Caco-2 (cell line): ENCODE measurements at regions not wholly inside any gene's neighbourhood (a gene's known extent, or its start where the extent isn't known, plus 50 kb on each side); places are given as distances from the start of the nearest gene placed in this dataset.

ENCODE experiments used
- BruUV-seq: library from RNA; stranded (reverse); fragments of 400-500 nt; replicated peaks from 2 replicates; lab custom pipeline; 2021; lab: Mats Ljungman, UMichigan
- CTCF ChIA-PET: fragments of 300-600 bp; sonication (Branson Sonifier 250); formaldehyde crosslinking; loops from one replicate; lab custom pipeline; 2022; ENCODE audit warnings: antibody characterized with exemption; lab: Charles Lee
- POLR2A ChIA-PET: fragments of 300-600 bp; sonication (Branson Sonifier 250); formaldehyde crosslinking; loops from one replicate; lab custom pipeline; 2022; ENCODE audit warnings: antibody characterized with exemption; lab: Charles Lee
- DNase-seq, 2 experiments: peaks; one replicate each; pipeline versions ENCODE4 v3.0.0 to v3.0.0-alpha.2; 2020 to 2022
- H3K27me3 ChIP-seq: replicated peaks from 2 replicates; pipeline ENCODE4 v1.6.0; 2011; ENCODE audit warnings: low read length; ENCODE audit not compliant: control insufficient read depth, insufficient read depth
- H3K36me3 ChIP-seq: 2 replicates; pipeline ENCODE4 v1.5.1; 2011; ENCODE audit warnings: low read length; ENCODE audit not compliant: control insufficient read depth, insufficient read depth
- H3K4me1 ChIP-seq: fragments of 250-450 bp; sonication (Bioruptor Pico); 2 replicates; pipeline ENCODE4 v1.5.1; 2020; ENCODE audit warnings: mild to moderate bottlenecking
- H3K4me3 ChIP-seq: 2 replicates; pipeline ENCODE4 v1.5.1; 2011; ENCODE audit warnings: low read depth, mild to moderate bottlenecking, control low read depth, low read length
- H3K9me3 ChIP-seq: fragments of 250-450 bp; sonication (Bioruptor Pico); 2 replicates; pipeline ENCODE4 v1.5.1; 2020; ENCODE audit warnings: mild to moderate bottlenecking, moderate library complexity
- H3K27ac Mint-ChIP-seq: one replicate; pipeline ENCODE4 v1.8.0; 2022; ENCODE audit warnings: mixed read lengths; ENCODE audit not compliant: unreplicated experiment
- H3K27me3 Mint-ChIP-seq: one replicate; pipeline ENCODE4 v1.8.0; 2022; ENCODE audit warnings: mixed read lengths; ENCODE audit not compliant: insufficient read depth, unreplicated experiment
- H3K36me3 Mint-ChIP-seq: one replicate; pipeline ENCODE4 v1.8.0; 2022; ENCODE audit warnings: mild to moderate bottlenecking, mixed read lengths; ENCODE audit not compliant: insufficient read depth, unreplicated experiment
- H3K4me1 Mint-ChIP-seq: one replicate; pipeline ENCODE4 v1.8.0; 2022; ENCODE audit warnings: low read depth, mixed read lengths; ENCODE audit not compliant: unreplicated experiment
- H3K4me3 Mint-ChIP-seq: one replicate; pipeline ENCODE4 v1.8.0; 2022; ENCODE audit warnings: mild to moderate bottlenecking, moderate library complexity, mixed read lengths; ENCODE audit not compliant: unreplicated experiment
- H3K9me3 Mint-ChIP-seq: one replicate; pipeline ENCODE4 v1.8.0; 2022; ENCODE audit warnings: mixed read lengths; ENCODE audit not compliant: unreplicated experiment
- CTCF ChIP-seq, 2 experiments: fragments of 200-600 bp in 1 of 2; IDR thresholded peaks; 1 replicate in 1 of 2; 2 replicates in 1 of 2; pipeline versions ENCODE4 v1.5.1 to v1.8.0; 2011 to 2022; ENCODE audit warnings: antibody characterized with exemption in 1 of 2, control low read depth in 1 of 2, inconsistent platforms in 1 of 2, low read depth in 1 of 2, low read length in 1 of 2, mild to moderate bottlenecking in 1 of 2, moderate library complexity in 1 of 2; ENCODE audit not compliant: insufficient read depth in 1 of 2, severe bottlenecking in 1 of 2, unreplicated experiment in 1 of 2
- intact Hi-C: fragments of 100-400 bp; cut with micrococcal nuclease; formaldehyde crosslinking; loops from one replicate; pipeline ENCODE4 v1.10.0; 2022; ENCODE audit not compliant: unreplicated experiment

GRCh38 chr9:81849631-81850259 is 78.5 kb upstream of the SPATA31D4 start:
- H3K4me1 Mint-ChIP-seq: no peaks in the 10 kb centered on the region
- H3K4me3 ChIP-seq: no peak overlapping the region
- H3K27me3 Mint-ChIP-seq: no peaks in the 10 kb centered on the region
- H3K27ac Mint-ChIP-seq: no peak overlapping the region
- H3K9me3 Mint-ChIP-seq: no peaks in the 10 kb centered on the region
- no peak overlapping the region for H3K4me3 Mint-ChIP-seq
- no peak for TF ChIP-seq CTCF (IDR thresholded peaks at IDR 0.05; ENCODE audit: insufficient read depth in 1 of 2, low read depth in 1 of 2, low read length in 1 of 2, severe bottlenecking in 1 of 2, unreplicated experiment in 1 of 2)
- no peaks in the 10 kb centered on the region for H3K27me3 ChIP-seq
- CTCF ChIA-PET: no interaction called here
- no peak for DNase-seq
- no peaks in the 10 kb centered on the region for H3K36me3 Mint-ChIP-seq
- intact Hi-C loops: loop anchor here (2.0 to 5.0 kb wide), 3 partner anchors 35 to 977 kb away; no protein-coding TSS in a partner anchor
- H3K9me3 ChIP-seq: no peaks in the 10 kb centered on the region
- H3K36me3 ChIP-seq: no peaks in the 10 kb centered on the region
- POLR2A ChIA-PET: no interaction called here
- no TSS peak for BruUV-seq
- no peaks in the 10 kb centered on the region for H3K4me1 ChIP-seq

- intact Hi-C loops: loop anchor here (5.0 kb wide), 1 partner anchor 978 kb away; no protein-coding TSS in a partner anchor
- H3K27me3 Mint-ChIP-seq: no peaks in the 10 kb centered on the region
- BruUV-seq: no TSS peak
- H3K36me3 Mint-ChIP-seq: no peaks in the 10 kb centered on the region
- CTCF ChIA-PET: no interaction called here
- no peaks in the 10 kb centered on the region for H3K9me3 Mint-ChIP-seq
- DNase-seq: no peak
- no peak for TF ChIP-seq CTCF (IDR thresholded peaks at IDR 0.05; ENCODE audit: insufficient read depth in 1 of 2, low read depth in 1 of 2, low read length in 1 of 2, severe bottlenecking in 1 of 2, unreplicated experiment in 1 of 2)
- Histone ChIP-seq H3K4me1 (no peaks in the 10 kb centered on the region), H3K4me3 (no peak overlapping the region), H3K9me3 (no peaks in the 10 kb centered on the region), H3K27me3 (no peaks in the 10 kb centered on the region), H3K36me3 (no peaks in the 10 kb centered on the region)
- POLR2A ChIA-PET: no interaction called here
- no peak overlapping the region for H3K4me3 Mint-ChIP-seq
- H3K4me1 Mint-ChIP-seq: no peaks in the 10 kb centered on the region
- no peak overlapping the region for H3K27ac Mint-ChIP-seq
Observed at GRCh38 chr9:81850724-81851123, 77.5 kb upstream of the SPATA31D4 start.

- POLR2A ChIA-PET: no interaction called here
Observed at GRCh38 chr9:81851340-81851739, 76.9 kb upstream of the SPATA31D4 start.

More at GRCh38 chr9:81851340-81851739, 76.9 kb upstream of the SPATA31D4 start:
- H3K27me3 Mint-ChIP-seq: no peaks in the 10 kb centered on the region
- intact Hi-C loops: loop anchor here (5.0 kb wide), 1 partner anchor 979 kb away; no protein-coding TSS in a partner anchor
- BruUV-seq: no TSS peak
- Histone ChIP-seq H3K4me1 (no peaks in the 10 kb centered on the region), H3K4me3 (no peak overlapping the region), H3K27me3 (no peaks in the 10 kb centered on the region), H3K36me3 (no peaks in the 10 kb centered on the region), H3K9me3 (no peaks in the 10 kb centered on the region)
- no peak overlapping the region for H3K4me3 Mint-ChIP-seq
- H3K36me3 Mint-ChIP-seq: no peaks in the 10 kb centered on the region
- H3K27ac Mint-ChIP-seq: no peak overlapping the region
- TF ChIP-seq CTCF (IDR thresholded peaks at IDR 0.05; ENCODE audit: insufficient read depth in 1 of 2, low read depth in 1 of 2, low read length in 1 of 2, severe bottlenecking in 1 of 2, unreplicated experiment in 1 of 2): no peak
- no peaks in the 10 kb centered on the region for H3K4me1 Mint-ChIP-seq
- H3K9me3 Mint-ChIP-seq: no peaks in the 10 kb centered on the region
- CTCF ChIA-PET: no interaction called here
- DNase-seq: no peak
